IPS-NIHi7 (cell line): ENCODE measurements at regions not wholly inside any gene's neighbourhood (a gene's known extent, or its start where the extent isn't known, plus 50 kb on each side); places are given as distances from the start of the nearest gene placed in this dataset.
"Not testable (repeated sequence)": the region's sequence is repeated elsewhere in the genome, so short reads cannot be mapped to it uniquely, and the experiment has no call there.

Source experiments
- DNase-seq: peaks from one replicate; pipeline ENCODE4 v3.0.0; 2012; ENCODE audit warnings: mixed read lengths; ENCODE audit errors: extremely low spot score

- no peak for DNase-seq
These were observed 64.1 kb upstream of the MMS22L start for GRCh38 chr6:97347111-97347510.

- DNase-seq, result no peak
These were observed 78.3 kb upstream of the MMS22L start for GRCh38 chr6:97361286-97361685.

- DNase-seq, result no peak
These were observed 81.3 kb upstream of the MMS22L start for GRCh38 chr6:97364327-97364726.

- not testable (repeated sequence) for DNase-seq
These were observed 99.1 kb upstream of the MMS22L start for GRCh38 chr6:97382071-97382470.

- DNase-seq, result no peak
These were observed 109.7 kb upstream of the MMS22L start for GRCh38 chr6:97392735-97393134.

GRCh38 chr6:97394160-97394748 is 111.2 kb upstream of the MMS22L start:
- peak; percentile 65 for DNase-seq

GRCh38 chr6:97396880-97397279 is 113.9 kb upstream of the MMS22L start:
- no peak for DNase-seq

GRCh38 chr6:97399208-97399607 is 116.2 kb upstream of the MMS22L start:
- no peak for DNase-seq

- no peak for DNase-seq
These were observed 118.5 kb upstream of the MMS22L start for GRCh38 chr6:97401533-97401932.

GRCh38 chr6:97405818-97406409 is 122.9 kb upstream of the MMS22L start:
- DNase-seq, result no peak

- DNase-seq, result no peak
These were observed 123.6 kb upstream of the MMS22L start for GRCh38 chr6:97406633-97407032.

- no peak for DNase-seq
These were observed 128.6 kb upstream of the MMS22L start for GRCh38 chr6:97411610-97412009.

- no peak for DNase-seq
These were observed 129.5 kb upstream of the MMS22L start for GRCh38 chr6:97412511-97412910.

GRCh38 chr6:97422171-97422570 is 139.2 kb upstream of the MMS22L start:
- DNase-seq, result no peak

GRCh38 chr6:97423190-97423589 is 140.2 kb upstream of the MMS22L start:
- no peak for DNase-seq

GRCh38 chr6:97427648-97428047 is 144.6 kb upstream of the MMS22L start:
- DNase-seq, result no peak

GRCh38 chr6:97437087-97437486 is 154.1 kb upstream of the MMS22L start:
- peak; percentile 49 for DNase-seq

- DNase-seq, result no peak
These were observed 155.1 kb upstream of the MMS22L start for GRCh38 chr6:97438011-97438671.

- DNase-seq, result peak; percentile 41
These were observed 157.7 kb upstream of the MMS22L start for GRCh38 chr6:97440590-97441176.

GRCh38 chr6:97443408-97444080 is 160.5 kb upstream of the MMS22L start:
- no peak for DNase-seq

GRCh38 chr6:97445407-97445806 is 162.4 kb upstream of the MMS22L start:
- no peak for DNase-seq

- DNase-seq, result no peak
These were observed 166.5 kb upstream of the MMS22L start for GRCh38 chr6:97449444-97449966.
